DMS53 treated with DMSO at 0.1 percent for 48 hours (cell line): ENCODE measurements at regions not wholly inside any gene's neighbourhood (a gene's known extent, or its start where the extent isn't known, plus 50 kb on each side); places are given as distances from the start of the nearest gene placed in this dataset.
A peak's percentile ranks its signal among the peaks of the same experiment; 100 is the strongest.

ENCODE experiments used
- DNase-seq: peaks from one replicate; lab custom pipeline; 2025; ENCODE audit not compliant: unreplicated experiment; lab: John Stamatoyannopoulos, UW

DNA sequence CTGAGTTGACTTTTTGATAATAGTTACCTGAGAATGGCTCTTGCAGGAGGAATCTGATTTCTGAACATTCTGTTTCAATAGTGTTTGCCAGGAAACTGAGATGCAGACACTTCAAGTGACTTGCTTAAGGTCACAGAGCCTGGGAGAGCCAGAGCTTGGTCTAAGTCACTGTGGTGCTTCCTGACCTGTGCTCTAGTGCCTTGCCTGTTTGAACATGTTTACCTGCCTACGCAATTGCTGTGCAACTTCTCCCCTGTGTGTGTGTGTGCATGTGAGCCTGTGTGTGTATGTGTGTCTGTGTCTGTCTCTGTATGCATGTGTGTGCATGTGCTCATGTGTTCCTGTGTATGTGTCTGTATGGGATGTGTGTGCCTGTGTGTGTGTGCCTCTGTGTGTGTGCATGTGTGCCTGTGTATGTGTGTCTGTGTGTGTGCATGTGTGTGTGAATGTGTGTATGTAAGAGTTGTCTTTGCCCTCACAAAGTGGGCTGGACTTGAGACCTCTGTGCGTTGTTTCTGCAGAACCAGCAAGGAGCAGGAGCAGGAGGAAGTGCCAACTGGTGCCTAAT is 185.8 kb downstream of the GADD45G start:
- DNase-seq = no peak

GRCh38 chr9:89791754-89792153 is 186.9 kb downstream of the GADD45G start:
- no peak for DNase-seq

- no peak for DNase-seq
These were observed 187.6 kb downstream of the GADD45G start for GRCh38 chr9:89792189-89793123.

DNA sequence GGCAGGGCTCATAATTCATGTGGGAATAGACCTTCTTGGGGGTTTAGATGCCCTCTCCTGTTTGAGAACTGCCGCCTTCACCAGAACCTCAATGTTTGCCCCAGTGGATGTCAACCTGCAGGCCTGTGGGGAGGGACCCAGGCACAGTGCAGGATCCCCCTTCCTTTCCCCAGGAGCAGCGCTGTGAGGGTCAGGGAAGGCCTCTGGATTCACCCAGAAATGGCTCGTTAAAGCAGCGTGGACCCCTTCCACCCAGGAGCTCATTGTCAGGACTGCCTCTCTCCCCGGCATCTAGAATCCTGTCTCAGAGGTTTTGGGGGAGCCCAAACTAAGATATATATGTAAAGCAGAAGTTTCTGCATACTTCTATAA is 188.3 kb downstream of the GADD45G start:
- DNase-seq = no peak

DNA sequence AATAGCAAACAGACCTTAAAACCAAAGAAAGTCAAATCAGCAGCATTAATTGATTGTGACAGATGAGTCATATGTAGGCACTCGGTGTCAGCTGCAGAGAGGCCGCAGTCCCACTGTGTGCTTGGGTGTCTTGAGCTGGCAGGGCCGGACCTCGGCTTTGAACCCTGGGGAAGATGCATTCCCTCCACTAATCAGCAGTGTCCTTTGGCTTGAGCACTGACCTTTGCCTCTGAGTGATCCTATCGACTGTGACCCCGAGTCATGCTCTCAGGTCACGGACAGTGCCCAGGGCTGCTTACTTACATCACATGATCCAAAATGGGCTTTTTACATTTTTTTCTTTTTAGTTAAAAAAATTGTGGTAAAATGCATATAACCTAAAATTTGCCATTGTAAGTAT is 188.7 kb downstream of the GADD45G start:
- no peak for DNase-seq

DNA sequence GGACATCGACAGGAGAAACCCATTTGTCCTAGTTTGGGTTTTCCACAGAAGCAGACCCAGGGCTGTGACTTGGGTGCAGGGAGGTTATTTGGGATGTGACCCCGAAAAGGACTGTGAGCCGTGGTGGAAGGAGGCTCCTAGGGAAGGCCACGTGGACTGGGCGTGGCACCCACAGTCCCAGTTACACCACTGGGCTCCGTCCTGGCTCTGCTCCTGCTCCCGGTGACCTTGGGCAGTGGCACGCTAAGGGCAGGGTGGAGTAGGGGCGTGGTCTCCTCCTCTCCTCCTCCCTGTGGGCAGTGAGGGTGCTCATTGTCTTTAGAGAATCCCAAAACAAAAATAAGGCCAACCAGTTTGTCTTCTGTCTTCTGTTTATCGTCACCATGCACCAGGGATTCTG is 190.1 kb downstream of the GADD45G start:
- DNase-seq = no peak

GRCh38 chr9:89795538-89796195 is 190.9 kb downstream of the GADD45G start:
- no peak for DNase-seq

GRCh38 chr9:89796606-89797005 is 191.8 kb downstream of the GADD45G start:
- DNase-seq = no peak

DNA sequence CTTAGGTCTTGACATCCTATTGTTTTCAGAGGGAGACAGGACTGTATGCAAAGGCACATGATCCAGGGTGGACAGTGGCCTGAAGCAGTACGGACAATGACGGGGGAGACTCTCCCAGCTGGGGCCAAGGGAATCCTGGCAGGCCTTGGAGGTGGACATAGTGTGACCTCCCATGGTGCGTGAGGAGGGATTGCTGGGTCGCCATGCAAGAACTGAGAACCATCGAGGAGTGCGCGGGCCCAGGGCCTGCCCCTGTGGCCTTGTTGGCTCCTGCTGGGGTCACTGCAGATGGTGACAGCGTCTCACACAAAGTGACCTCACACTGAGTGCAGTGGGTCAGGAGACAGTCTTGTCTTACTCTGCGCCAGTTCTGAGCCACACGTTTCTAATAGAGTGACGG is 192.4 kb downstream of the GADD45G start:
- no peak for DNase-seq

GRCh38 chr9:89797937-89798455 is 193.2 kb downstream of the GADD45G start:
- DNase-seq = peak; percentile 57

DNA sequence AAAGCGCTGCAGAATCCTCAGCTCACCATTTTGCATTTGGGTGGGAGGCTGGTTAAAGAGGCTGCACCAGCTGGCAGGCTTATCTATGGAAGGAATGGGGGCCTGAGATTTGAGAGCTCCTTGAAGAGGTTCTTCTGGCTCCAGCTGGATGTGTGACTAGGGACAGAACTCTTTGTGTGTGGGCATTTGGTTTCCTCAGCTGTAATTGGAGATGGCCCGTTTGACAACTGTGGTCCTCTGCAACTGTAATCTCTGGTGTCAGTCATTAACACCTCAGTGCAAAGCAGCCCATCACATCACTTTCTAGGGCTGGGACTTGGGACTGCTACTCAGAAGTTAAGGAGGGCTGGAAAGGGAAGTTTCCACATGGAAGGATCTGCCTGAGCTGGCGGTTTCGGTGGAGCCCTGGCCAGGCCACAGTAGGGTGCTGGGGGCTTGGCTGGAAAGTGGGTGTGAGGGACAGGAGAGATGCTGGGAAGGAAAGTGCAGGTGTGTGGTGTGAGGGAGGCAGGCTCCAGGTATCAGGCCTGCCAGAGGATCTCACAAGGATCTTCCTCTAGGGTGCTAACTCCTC is 193.8 kb downstream of the GADD45G start:
- DNase-seq = no peak

GRCh38 chr9:89799221-89799620 is 194.4 kb downstream of the GADD45G start:
- DNase-seq = no peak

- peak; percentile 7 for DNase-seq
These were observed 195.0 kb downstream of the GADD45G start for GRCh38 chr9:89799766-89800165.

DNA sequence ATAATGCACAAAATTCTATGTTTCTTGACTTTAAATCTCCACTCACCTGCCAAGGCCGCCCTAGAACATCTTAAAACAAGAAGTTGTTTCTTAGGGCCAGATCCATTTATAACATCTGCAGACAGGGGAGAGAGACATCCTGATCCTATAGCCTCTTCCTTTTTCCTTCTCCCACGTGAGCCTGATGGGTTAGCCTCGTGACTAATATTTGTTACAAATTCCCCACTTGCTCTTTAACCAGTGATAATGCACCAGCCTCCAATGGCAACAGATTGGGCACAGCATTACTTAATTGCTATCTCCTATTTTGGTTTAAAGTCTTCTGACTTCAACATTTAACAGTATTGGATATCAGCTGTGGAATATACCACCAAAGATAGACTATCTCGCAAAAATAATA is 196.5 kb downstream of the GADD45G start:
- no peak for DNase-seq

DNA sequence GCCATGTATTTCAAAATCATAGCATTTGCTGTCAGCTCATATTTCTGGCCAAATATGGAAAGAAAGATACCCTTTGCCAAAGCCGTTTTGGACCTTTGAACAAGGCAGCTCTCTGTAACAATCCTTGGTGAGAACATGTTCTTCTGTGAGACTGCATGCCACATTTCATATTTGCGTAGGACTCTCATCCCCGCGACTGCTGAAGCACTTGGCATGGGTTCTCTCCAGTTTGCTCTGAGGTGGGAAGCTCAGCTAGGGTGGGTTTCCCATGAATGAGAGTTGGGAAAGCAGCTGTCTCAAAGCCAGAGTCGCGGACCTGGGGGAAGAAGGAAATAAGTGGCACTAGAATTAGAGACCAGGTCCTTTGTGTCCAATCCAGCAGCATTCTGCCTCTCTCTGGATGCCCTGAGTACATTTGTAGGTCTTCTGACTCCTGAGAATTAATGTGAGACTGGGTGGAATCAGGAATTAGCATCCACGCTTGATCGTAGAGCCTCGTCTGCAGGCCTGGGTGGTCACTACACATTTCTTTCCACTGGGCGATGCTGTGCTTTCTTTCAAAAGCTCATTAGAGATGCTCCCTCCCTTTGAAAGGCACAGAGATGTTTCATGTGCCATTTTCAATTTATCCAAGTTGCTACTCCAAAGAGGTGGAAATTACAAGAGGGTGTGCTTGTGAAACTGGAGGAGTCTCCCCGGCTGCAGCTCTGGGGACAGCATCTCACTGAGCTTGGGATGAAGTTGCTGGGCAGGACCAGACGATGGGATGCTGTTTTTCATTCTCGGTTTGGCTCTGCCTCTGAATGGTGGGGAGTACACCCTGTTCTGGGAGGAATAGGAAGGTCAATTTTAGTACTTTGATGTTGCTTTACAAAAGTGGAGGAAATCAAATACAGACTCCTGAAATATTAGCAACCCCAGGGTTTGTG is 197.2 kb downstream of the GADD45G start:
- no peak for DNase-seq

- DNase-seq = no peak
These were observed 198.1 kb downstream of the GADD45G start for GRCh38 chr9:89802781-89803355.

GRCh38 chr9:89803403-89803802 is 198.6 kb downstream of the GADD45G start:
- DNase-seq = no peak

DNA sequence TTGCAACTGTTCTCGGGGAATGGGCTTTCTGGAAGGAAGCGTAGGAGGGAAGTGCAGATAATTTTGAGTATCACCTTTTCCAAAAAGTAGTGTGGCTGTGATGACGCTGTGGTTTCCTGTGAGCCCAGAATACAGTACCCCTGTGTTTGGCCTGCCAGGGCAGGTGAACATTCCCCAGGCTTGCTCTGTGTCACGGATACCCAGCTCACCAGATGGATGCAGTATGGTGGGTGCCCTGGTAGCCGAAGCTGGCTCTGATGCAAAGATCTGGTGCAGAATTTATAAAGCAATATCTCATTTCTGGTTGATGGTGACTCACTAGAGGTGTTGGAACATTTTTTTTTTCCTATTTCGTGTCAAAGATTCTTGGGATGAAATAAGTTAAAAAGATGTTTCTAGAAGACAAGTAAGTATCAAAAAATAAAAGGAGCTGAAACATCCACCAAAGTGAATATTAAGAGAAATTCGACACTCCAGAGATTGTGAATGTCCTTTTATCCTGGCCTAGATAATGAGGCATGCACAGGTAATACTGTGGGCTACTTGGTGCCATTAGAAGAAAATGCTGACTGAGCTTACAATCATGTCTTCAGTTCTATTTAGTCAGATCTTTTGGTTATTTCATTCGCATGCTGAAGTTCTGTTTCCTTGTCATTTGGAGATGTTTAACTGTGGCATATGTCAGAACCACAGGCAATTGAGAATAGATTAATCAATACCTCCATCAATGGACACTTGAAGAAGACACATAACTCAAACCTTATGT is 200.1 kb downstream of the GADD45G start:
- no peak for DNase-seq

DNA sequence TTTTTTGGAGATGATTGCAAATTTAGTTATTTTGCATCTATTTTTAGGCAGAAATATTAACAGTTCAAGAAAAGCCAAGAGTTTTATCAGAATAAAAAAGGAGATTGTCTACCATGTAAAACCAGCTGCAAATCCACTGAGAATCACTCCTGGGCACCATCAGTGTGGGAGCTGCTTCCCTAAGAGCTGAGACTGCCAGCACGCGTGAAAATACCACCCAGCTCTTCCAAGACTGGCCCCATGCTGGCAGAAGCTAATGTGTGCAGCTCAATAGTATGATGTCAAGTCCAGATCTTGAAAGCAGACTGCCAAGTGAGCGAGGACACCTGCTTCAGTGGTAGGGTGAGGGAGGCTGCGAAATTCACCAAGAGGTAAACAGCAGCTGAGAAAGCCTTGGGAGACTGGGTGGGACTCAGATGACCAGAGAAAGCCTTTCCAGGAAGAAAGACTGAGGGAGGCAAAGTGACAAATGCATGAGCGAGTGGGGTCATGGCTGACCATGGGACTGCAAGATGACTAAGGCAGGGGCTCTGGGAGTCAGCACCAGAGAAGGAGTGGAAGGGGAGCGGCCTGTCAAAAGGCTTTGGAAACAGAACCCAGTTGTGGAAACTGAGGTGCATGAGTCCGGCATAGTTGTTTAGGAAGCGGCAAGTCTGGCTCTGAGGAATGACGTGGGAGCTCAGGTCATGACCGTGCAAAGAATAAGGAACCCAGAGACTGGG is 200.9 kb downstream of the GADD45G start:
- no peak for DNase-seq
